Effector memory CD8-positive, alpha-beta T cell (primary cell): ENCODE measurements at regions not wholly inside any gene's neighbourhood (a gene's known extent, or its start where the extent isn't known, plus 50 kb on each side); places are given as distances from the start of the nearest gene placed in this dataset.

ENCODE experiments used
- ATAC-seq: fragments of 150-1000 bp; cut with Tn5 transposase; replicated peaks from 2 replicates; pipeline ENCODE4 v1.10.0; 2021; ENCODE audit warnings: mild to moderate bottlenecking, moderate library complexity
- DNase-seq, 3 experiments: peaks; one replicate each; pipeline ENCODE4 v3.0.0; 2021
- H3K27ac Mint-ChIP-seq, 2 donors: one replicate each; pipeline ENCODE4 v1.8.0; 2022; ENCODE audit warnings: mild to moderate bottlenecking in 2 of 2, mixed read lengths in 2 of 2, moderate library complexity in 2 of 2
- H3K27me3 Mint-ChIP-seq, 2 donors: one replicate each; pipeline ENCODE4 v1.8.0; 2022; ENCODE audit warnings: mixed read lengths in 2 of 2
- H3K36me3 Mint-ChIP-seq: one replicate; pipeline ENCODE4 v1.8.0; 2022; ENCODE audit warnings: mild to moderate bottlenecking, moderate library complexity, mixed read lengths; ENCODE audit not compliant: insufficient read depth
- H3K4me1 Mint-ChIP-seq, 2 donors: one replicate each; pipeline ENCODE4 v1.8.0; 2022; ENCODE audit warnings: low read depth in 2 of 2, mixed read lengths in 2 of 2
- H3K4me3 Mint-ChIP-seq, 2 donors: one replicate each; pipeline ENCODE4 v1.8.0; 2022; ENCODE audit warnings: mild to moderate bottlenecking in 2 of 2, mixed read lengths in 2 of 2, moderate library complexity in 2 of 2
- H3K9me3 Mint-ChIP-seq, 2 donors: one replicate each; pipeline ENCODE4 v1.8.0; 2022; ENCODE audit warnings: mixed read lengths in 2 of 2

DNA sequence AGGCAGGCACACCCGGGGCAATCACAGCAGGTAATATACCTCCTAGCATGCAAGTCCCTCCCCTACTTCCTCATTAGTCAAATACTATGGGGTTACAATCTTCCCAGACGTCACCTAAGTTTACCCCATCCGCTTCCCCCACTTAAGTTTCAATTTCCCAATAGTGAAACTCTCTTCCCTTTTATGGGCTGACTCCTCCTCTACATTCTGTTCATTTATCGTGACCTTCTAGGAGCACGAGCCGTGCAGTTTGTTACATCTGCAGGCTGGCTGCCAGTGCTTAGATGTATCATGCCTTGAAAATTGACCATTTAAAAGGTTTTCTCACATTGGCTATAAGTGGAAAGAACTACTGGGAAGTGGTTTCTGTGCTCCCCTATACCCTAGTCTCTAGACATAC, 1357.8 kb upstream of the CRIM1 start:
- DNase-seq: no peak
- ATAC-seq: no peak
- Mint-ChIP-seq H3K9me3 (peaks cover 5 to 6% of the 10 kb centered on the region in 2 donors), H3K27me3 (no peaks in the 10 kb centered on the region), H3K4me3 (no peak overlapping the region), H3K4me1 (no peaks in the 10 kb centered on the region), H3K27ac (no peak overlapping the region), H3K36me3 (no peaks in the 10 kb centered on the region)

DNA sequence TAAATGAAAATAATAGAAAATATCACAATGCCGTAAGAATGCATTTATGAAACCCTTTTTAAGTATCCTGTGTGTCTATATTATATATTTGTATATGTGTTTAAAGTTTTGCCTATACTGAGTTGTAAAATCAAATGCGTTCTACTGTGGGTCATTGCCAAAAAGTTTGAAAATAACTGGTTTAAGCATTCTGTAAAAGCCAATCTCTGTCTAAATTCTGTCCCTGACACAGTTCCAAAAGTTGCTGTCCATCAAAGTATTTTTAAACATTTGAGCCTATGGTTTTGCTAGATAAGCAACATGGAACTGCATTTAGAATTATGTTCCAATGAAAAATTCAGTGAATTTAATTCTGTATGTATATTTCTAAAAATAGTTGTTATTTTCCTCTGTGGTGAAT, 1360.4 kb upstream of the CRIM1 start:
- Mint-ChIP-seq H3K27ac (no peak overlapping the region), H3K27me3 (no peaks in the 10 kb centered on the region), H3K36me3 (no peaks in the 10 kb centered on the region), H3K9me3 (peaks cover 5 to 17% of the 10 kb centered on the region in 2 donors), H3K4me1 (no peaks in the 10 kb centered on the region), H3K4me3 (no peak overlapping the region)
- no peak for ATAC-seq
- no peak for DNase-seq

DNA sequence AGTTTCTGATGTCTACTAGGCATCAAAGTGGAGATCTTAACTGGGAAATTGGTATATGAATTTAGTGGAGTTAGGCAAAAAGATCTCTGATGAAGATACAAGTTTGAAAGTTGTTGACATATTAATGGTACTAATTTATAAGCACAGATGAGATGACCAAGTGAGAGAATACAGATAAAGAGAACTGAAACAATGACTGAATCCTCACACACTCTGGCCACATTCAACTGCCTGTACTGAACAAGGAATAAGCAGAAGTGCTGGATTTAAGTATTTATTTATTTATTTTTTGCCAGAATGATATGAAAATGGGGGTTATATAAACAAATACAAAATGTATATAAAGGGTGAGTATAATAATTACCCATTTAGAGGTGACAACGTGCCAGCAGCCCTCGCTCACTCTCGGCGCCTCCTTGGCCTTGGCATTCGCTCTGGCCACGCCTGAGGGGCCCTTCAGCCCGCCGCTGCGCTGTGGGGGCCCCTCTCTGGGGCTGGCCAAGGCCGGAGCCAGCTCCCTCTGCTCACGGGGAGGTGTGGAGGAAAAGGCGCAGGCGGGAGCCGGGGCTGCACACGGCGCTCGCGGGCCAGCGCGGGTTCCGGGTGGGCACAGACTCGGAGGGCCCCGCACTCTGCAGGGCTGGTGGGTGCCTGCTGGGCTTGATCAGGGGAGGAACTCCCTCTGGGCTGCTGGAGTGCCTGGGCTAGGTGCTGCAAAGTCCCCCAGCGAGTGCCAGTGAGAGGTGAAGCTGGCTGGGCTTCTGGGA, 1363.9 kb upstream of the CRIM1 start:
- Mint-ChIP-seq H3K27ac (no peak overlapping the region), H3K4me3 (no peak overlapping the region), H3K36me3 (no peaks in the 10 kb centered on the region), H3K4me1 (no peaks in the 10 kb centered on the region), H3K9me3 (peaks cover 0 to 17% of the 10 kb centered on the region in 2 donors), H3K27me3 (no peaks in the 10 kb centered on the region)
- no peak for ATAC-seq
- DNase-seq: no peak

DNA sequence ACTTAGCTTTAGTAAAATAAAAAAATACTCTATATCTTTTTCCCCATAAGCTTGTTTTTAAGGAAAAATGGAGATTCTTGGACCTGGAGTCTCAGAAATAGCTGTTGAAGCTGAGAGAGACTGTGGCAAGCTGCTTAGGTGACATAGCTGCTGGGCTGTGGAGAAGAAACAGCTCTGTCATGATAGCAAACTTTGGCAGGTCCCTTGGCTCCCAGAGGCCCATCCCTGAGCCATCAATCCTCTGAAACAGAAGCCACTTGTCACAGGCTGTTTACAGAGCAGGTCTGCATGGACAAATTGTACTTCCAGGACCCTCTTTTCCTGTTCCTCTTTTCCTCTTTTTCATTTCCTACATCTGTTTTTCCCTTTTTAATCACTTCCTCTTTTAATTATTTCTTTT, 1370.1 kb upstream of the CRIM1 start:
- ATAC-seq: no peak
- Mint-ChIP-seq H3K27ac (no peak overlapping the region), H3K4me1 (no peaks in the 10 kb centered on the region)

DNA sequence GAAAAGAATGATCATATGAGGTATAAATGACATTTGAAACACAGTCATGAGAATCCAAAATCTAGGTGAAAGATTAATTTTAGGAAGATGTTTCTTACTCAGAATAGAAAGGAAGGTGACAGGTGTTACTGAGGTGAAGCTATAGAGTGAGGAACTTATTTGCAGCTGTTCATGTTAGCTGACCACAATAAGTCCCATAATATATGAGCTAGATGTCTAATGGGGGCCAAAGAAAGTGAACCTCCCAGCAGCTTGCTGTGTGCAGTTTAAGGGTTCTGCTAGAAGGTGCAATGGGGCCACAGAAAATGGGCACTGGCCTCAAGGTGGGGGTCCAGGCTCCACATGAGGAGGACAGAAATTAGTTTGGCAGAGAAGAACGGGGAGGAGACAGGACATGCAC, 1374.9 kb upstream of the CRIM1 start:
- H3K36me3 Mint-ChIP-seq: no peaks in the 10 kb centered on the region
- no peak for DNase-seq
- H3K27ac Mint-ChIP-seq: no peak overlapping the region
- H3K9me3 Mint-ChIP-seq: peaks cover 11 to 12% of the 10 kb centered on the region in 2 donors
- ATAC-seq: no peak
- no peak overlapping the region for H3K4me3 Mint-ChIP-seq
- no peaks in the 10 kb centered on the region for H3K4me1 Mint-ChIP-seq
- H3K27me3 Mint-ChIP-seq: no peaks in the 10 kb centered on the region

More for the DNA sequence above, 1370.1 kb upstream of the CRIM1 start:
- H3K9me3 Mint-ChIP-seq: peaks cover 8% of the 10 kb centered on the region in 2 donors
- no peaks in the 10 kb centered on the region for H3K36me3 Mint-ChIP-seq
- DNase-seq: no peak
- no peak overlapping the region for H3K4me3 Mint-ChIP-seq
- no peaks in the 10 kb centered on the region for H3K27me3 Mint-ChIP-seq

DNA sequence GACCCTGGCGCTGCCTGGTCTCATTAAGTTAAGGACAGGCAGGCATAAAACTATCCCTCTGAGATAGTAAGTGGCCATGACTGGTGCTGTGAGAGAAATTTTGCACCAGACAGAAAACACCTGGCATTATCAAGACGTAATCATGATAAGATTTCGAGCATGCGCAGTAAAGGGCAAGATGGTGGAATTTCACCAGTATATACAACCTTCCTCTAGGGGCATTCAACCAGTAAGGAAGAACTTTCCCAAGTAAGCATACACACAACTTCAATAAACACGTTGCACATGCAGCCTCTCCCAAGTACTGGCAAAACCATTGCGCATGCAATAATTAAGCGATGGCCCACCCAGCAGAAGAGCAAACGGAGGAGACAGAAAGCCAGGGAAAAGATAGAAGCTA, 1376.4 kb upstream of the CRIM1 start:
- Mint-ChIP-seq H3K9me3 (peaks cover 12 to 13% of the 10 kb centered on the region in 2 donors), H3K36me3 (no peaks in the 10 kb centered on the region), H3K27ac (no peak overlapping the region), H3K4me1 (no peaks in the 10 kb centered on the region), H3K4me3 (no peak overlapping the region), H3K27me3 (no peaks in the 10 kb centered on the region)
- DNase-seq (no peak), ATAC-seq (no peak)

DNA sequence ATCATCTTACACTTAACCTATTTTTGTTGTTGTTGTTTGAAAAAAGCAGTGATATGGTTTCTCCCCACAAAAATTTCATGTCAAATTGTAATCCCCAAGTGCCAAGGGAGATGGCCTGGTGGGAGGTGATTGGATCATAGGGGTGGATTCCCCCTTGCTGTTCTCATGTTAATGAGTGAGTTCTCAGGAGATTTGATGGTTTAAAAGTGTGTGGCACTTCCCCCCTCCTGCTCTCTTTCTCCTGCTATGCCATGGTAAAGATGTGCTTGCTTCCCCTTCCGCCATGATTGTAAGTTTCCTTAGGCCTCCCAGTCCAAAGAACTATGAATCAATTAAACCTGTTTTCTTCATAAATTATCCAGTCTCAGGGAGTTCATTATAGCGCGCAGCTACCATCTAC, 1362.7 kb upstream of the FAM98A start:
- Mint-ChIP-seq H3K4me3 (no peak overlapping the region), H3K27me3 (no peaks in the 10 kb centered on the region), H3K36me3 (peaks cover 2% of the 10 kb centered on the region), H3K27ac (no peak overlapping the region), H3K4me1 (no peaks in the 10 kb centered on the region), H3K9me3 (peaks cover 0 to 4% of the 10 kb centered on the region in 2 donors)
- no peak for ATAC-seq
- DNase-seq: no peak

DNA sequence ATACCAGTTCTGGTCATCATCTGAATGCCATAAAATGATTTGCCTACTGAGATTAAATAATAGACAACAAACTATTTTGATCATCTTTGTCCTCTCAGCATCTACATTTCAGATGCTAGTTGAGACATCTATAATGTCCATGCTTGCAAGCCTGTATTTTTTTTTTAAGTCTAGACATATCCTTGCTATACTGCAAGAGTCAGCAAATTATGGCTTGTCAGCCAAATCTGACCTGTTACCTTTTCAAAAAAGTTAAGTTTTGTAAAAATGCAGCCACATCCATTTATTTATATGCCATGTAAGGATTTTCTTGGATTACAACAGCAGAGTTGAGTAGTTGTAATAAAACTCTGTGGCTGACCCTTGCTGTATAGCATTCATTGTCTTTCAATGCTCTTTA, 1355.7 kb upstream of the FAM98A start:
- Mint-ChIP-seq H3K27ac (no peak overlapping the region), H3K4me1 (no peaks in the 10 kb centered on the region), H3K27me3 (no peaks in the 10 kb centered on the region), H3K36me3 (no peaks in the 10 kb centered on the region), H3K4me3 (no peak overlapping the region), H3K9me3 (peaks cover 0 to 5% of the 10 kb centered on the region in 2 donors)
- DNase-seq: no peak
- no peak for ATAC-seq

DNA sequence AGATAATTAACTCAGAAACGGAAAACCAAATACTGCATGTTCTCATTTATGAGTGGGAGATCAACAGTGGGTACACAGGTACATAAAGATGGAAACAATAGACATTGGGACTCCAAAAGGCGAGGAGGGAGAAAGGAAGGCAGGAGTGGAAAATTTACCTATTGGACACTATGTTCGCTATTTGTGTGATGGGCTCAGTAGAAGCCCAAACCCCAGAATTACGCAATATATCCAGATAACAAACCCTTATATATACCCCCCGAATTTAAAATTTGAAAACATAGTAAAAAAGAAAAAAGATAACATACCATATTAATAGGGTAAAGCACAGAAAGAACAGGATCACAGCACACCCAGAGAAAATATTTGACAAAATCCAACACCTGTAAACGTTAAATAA, 1351.7 kb upstream of the FAM98A start:
- no peaks in the 10 kb centered on the region for H3K27me3 Mint-ChIP-seq
- no peak for ATAC-seq
- no peak for DNase-seq
- no peaks in the 10 kb centered on the region for H3K36me3 Mint-ChIP-seq
- no peak overlapping the region for H3K4me3 Mint-ChIP-seq
- H3K27ac Mint-ChIP-seq: no peak overlapping the region
- H3K4me1 Mint-ChIP-seq: no peaks in the 10 kb centered on the region
- H3K9me3 Mint-ChIP-seq: peaks cover 0 to 6% of the 10 kb centered on the region in 2 donors

DNA sequence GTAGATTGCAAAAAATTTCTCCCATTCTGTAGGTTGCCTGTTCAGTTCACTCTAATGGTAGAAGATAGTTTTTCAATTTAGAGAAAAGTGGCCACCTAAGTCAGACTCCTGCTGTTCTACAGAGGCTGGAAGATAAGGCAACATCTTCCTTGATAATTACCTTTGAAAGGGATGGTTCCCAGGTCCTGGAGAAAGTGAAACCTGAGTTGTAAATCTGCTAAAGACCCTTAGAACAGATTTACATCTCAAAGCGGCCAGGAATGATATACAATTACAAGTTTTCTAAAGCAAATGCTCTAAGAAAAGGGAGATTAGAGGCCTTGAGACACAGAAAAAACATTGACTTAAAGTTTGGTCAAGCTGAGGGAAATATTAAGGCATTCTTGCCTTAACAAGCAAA, 1350.2 kb upstream of the FAM98A start:
- no peaks in the 10 kb centered on the region for H3K36me3 Mint-ChIP-seq
- no peaks in the 10 kb centered on the region for H3K4me1 Mint-ChIP-seq
- H3K27ac Mint-ChIP-seq: no peak overlapping the region
- no peak overlapping the region for H3K4me3 Mint-ChIP-seq
- ATAC-seq (no peak), DNase-seq (no peak)
- H3K9me3 Mint-ChIP-seq: peaks cover 0 to 3% of the 10 kb centered on the region in 2 donors
- H3K27me3 Mint-ChIP-seq: no peaks in the 10 kb centered on the region

DNA sequence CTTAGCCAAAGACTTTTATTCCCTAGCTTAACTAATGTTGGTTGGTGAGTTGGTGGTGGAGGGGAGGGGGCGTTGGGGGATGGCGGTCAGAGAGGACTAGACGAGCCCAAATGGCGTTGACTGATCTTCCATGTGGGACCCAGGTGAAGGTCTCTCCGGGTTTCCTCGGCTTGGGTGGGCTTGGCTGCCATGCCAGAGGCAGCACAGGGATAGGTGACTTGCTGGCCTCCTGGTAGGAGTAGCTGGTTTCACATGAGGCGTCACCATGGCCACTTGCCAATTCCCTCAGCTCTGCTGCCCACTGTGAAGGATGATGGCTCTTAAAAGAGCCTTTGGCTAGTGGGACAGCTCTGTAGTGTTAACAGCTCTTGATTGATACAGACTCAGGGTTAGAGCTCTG, 1337.0 kb upstream of the FAM98A start:
- Mint-ChIP-seq H3K9me3 (peaks cover 12 to 14% of the 10 kb centered on the region in 2 donors), H3K4me3 (no peak overlapping the region), H3K27ac (no peak overlapping the region), H3K4me1 (no peaks in the 10 kb centered on the region), H3K27me3 (no peaks in the 10 kb centered on the region), H3K36me3 (no peaks in the 10 kb centered on the region)
- no peak for DNase-seq
- ATAC-seq: no peak

DNA sequence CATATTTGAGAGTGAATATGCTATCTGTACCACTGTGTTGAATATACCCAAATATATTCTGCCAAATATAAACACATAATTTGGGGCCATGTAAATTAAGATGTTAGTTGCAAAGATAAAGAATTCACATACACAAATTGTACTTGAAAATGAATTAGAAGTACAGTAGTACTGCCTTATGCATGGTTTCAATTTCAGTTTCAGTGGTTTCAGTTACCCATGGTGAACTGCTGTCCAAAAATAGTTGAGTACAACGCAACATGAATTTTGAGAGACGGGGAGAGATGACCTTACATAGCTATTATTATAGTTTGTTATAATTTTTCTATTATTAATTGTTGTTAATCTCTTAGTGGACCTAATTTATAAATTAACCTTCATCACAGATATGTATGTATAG, 1313.0 kb upstream of the FAM98A start:
- H3K27me3 Mint-ChIP-seq: no peaks in the 10 kb centered on the region
- no peak overlapping the region for H3K4me3 Mint-ChIP-seq
- no peaks in the 10 kb centered on the region for H3K4me1 Mint-ChIP-seq
- no peaks in the 10 kb centered on the region for H3K36me3 Mint-ChIP-seq
- H3K9me3 Mint-ChIP-seq: peaks cover 5 to 14% of the 10 kb centered on the region in 2 donors
- no peak overlapping the region for H3K27ac Mint-ChIP-seq
- DNase-seq (no peak), ATAC-seq (no peak)

DNA sequence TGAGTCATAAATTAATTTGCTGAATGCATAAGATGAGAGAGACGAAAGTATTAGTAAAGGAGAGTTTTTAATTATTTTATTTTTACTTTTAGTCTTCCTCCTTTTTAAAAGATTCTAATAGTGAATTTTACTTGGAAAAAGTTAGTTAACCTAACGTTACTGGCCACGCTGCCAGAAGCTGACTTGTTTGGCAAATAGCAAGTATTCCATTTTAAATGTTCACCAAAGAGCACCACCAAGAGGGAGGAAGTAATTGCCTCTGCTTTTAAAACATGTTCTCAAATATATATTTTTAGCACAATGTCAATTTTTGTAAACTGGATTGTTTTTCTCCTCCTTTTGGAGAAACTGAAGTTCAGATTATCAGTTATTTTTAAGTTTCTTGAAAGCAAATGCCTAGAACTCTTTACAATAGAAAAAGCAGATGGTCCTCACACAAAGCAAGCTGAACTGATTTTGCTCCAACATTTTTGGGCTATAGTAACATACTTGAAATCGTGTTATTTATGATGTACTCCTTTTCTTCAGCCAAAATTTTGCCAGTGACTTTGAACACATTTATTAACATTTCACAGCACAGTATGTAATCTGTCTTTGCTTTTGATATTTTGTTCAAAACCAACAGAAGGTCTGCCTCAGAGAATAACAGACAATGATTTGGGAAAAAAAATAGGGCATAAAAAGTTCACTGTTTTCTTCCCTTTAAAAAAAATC, 1311.0 kb upstream of the FAM98A start:
- H3K4me3 Mint-ChIP-seq: no peak overlapping the region
- no peaks in the 10 kb centered on the region for H3K4me1 Mint-ChIP-seq
- H3K9me3 Mint-ChIP-seq: peaks cover 4 to 6% of the 10 kb centered on the region in 2 donors
- no peaks in the 10 kb centered on the region for H3K27me3 Mint-ChIP-seq
- DNase-seq: no peak
- ATAC-seq: no peak
- H3K27ac Mint-ChIP-seq: no peak overlapping the region
- H3K36me3 Mint-ChIP-seq: no peaks in the 10 kb centered on the region

DNA sequence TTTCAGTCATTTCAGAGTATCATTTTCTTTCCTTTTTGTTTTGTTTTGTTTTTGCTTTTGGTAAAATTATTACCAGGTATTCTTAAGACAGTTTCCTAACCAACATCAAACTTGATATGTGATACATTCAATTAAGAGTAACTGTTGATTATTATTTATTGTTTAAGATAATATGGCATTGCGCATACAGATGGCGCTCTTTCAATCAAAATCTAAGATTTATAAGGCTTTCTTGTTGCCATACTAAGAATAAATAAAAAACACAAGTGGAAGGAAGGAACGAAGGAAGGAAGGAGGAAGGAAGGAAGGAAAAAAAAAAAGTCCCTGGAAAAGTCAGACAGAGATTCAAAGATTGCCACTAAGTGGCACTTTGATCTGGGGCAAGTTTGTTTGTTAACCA, 1308.7 kb upstream of the FAM98A start:
- no peak overlapping the region for H3K27ac Mint-ChIP-seq
- DNase-seq (no peak), ATAC-seq (no peak)
- no peaks in the 10 kb centered on the region for H3K36me3 Mint-ChIP-seq
- no peaks in the 10 kb centered on the region for H3K4me1 Mint-ChIP-seq
- no peak overlapping the region for H3K4me3 Mint-ChIP-seq
- peaks cover 6 to 8% of the 10 kb centered on the region in 2 donors for H3K9me3 Mint-ChIP-seq
- H3K27me3 Mint-ChIP-seq: no peaks in the 10 kb centered on the region
